ENCODE measurements at regions not wholly inside any gene's neighbourhood (a gene's known extent, or its start where the extent isn't known, plus 50 kb on each side); places are given as distances from the start of the nearest gene placed in this dataset.

- no peak for DNase-seq (ENCODE audit: low read depth in 2 of 2, low spot score in 1 of 2)
Measured at GRCh38 chr9:129476821-129477611, 143.9 kb downstream of the C9orf50 start.

- DNase-seq (ENCODE audit: low read depth in 2 of 2, low spot score in 1 of 2): no peak
Measured at GRCh38 chr9:129474740-129475404, 146.0 kb downstream of the C9orf50 start.

GRCh38 chr9:129473523-129474244 is 147.2 kb downstream of the C9orf50 start:
- DNase-seq (ENCODE audit: low read depth in 2 of 2, low spot score in 1 of 2): no peak

GRCh38 chr9:129472651-129473102 is 148.2 kb downstream of the C9orf50 start:
- DNase-seq (ENCODE audit: low read depth in 2 of 2, low spot score in 1 of 2): no peak

- no peak for DNase-seq (ENCODE audit: low read depth in 2 of 2, low spot score in 1 of 2)
Measured at GRCh38 chr9:129471201-129472019, 149.5 kb downstream of the C9orf50 start.

GRCh38 chr9:129469988-129470316 is 150.9 kb downstream of the C9orf50 start:
- no peak for DNase-seq (ENCODE audit: low read depth in 2 of 2, low spot score in 1 of 2)

GRCh38 chr9:129469188-129469987 is 151.5 kb downstream of the C9orf50 start:
- DNase-seq (ENCODE audit: low read depth in 2 of 2, low spot score in 1 of 2): no peak

- DNase-seq (ENCODE audit: low read depth in 2 of 2, low spot score in 1 of 2): no peak
Measured at GRCh38 chr9:129467739-129468666, 152.9 kb downstream of the C9orf50 start.

- DNase-seq (ENCODE audit: low read depth in 2 of 2, low spot score in 1 of 2): no peak
Measured at GRCh38 chr9:129467004-129467588, 153.8 kb downstream of the C9orf50 start.

- no peak for DNase-seq (ENCODE audit: low read depth in 2 of 2, low spot score in 1 of 2)
Measured at GRCh38 chr9:129465834-129466535, 154.9 kb downstream of the C9orf50 start.

- no peak for DNase-seq (ENCODE audit: low read depth in 2 of 2, low spot score in 1 of 2)
Measured at GRCh38 chr9:129464972-129465833, 155.7 kb downstream of the C9orf50 start.

GRCh38 chr9:129463994-129464393 is 156.9 kb downstream of the C9orf50 start:
- DNase-seq (ENCODE audit: low read depth in 2 of 2, low spot score in 1 of 2): no peak

- no peak for DNase-seq (ENCODE audit: low read depth in 2 of 2, low spot score in 1 of 2)
Measured at GRCh38 chr9:129463477-129463876, 157.4 kb downstream of the C9orf50 start.

- no peak for DNase-seq (ENCODE audit: low read depth in 2 of 2, low spot score in 1 of 2)
Measured at GRCh38 chr9:129462360-129462759, 158.5 kb downstream of the C9orf50 start.

GRCh38 chr9:129460323-129461261 is 160.3 kb downstream of the C9orf50 start:
- DNase-seq (ENCODE audit: low read depth in 2 of 2, low spot score in 1 of 2): peak; percentile 70 to 77
